Right atrium auricular region (tissue), 2 donors: ENCODE measurements at regions not wholly inside any gene's neighbourhood (a gene's known extent, or its start where the extent isn't known, plus 50 kb on each side); places are given as distances from the start of the nearest gene placed in this dataset.

Source experiments
- DNase-seq: peaks from one replicate; pipeline ENCODE4 v3.0.0-alpha.2; 2019; ENCODE audit warnings: low spot score
- H3K27ac ChIP-seq, 2 donors: fragments of 200-600 bp; sonication (generic); 1 replicate in 1 of 2; 2 replicates in 1 of 2; pipeline ENCODE4 v1.5.1; 2016 to 2019
- H3K27me3 ChIP-seq, 2 donors: fragments of 200-600 bp; sonication (generic); one replicate each; pipeline versions ENCODE4 v1.5.1 to v1.6.0; 2017 to 2019
- H3K36me3 ChIP-seq: fragments of 200-600 bp; sonication (generic); one replicate; pipeline ENCODE4 v1.5.1; 2016
- H3K4me1 ChIP-seq, 2 donors: fragments of 200-600 bp; sonication (generic); one replicate each; pipeline versions ENCODE4 v1.5.1 to v1.6.0; 2017 to 2019
- H3K4me3 ChIP-seq, 2 donors: fragments of 200-600 bp; sonication (generic); 1 replicate in 1 of 2; 2 replicates in 1 of 2; pipeline ENCODE4 v1.5.1; 2017 to 2019; ENCODE audit warnings: mild to moderate bottlenecking in 1 of 2, moderate library complexity in 1 of 2
- H3K9me3 ChIP-seq, 2 donors: fragments of 200-600 bp; sonication (generic); one replicate each; pipeline ENCODE4 v1.5.1; 2019
- CTCF ChIP-seq, 2 donors: fragments of 200-600 bp; sonication (generic); IDR thresholded peaks; one replicate each; pipeline ENCODE4 v1.5.1; 2019; ENCODE audit warnings: antibody characterized with exemption in 2 of 2

- no peaks in the 10 kb centered on the region for H3K27me3 ChIP-seq
- DNase-seq: no peak
- no peak for TF ChIP-seq CTCF (IDR thresholded peaks at IDR 0.05)
- H3K9me3 ChIP-seq: no peaks in the 10 kb centered on the region
- H3K36me3 ChIP-seq: no peaks in the 10 kb centered on the region
- H3K4me3 ChIP-seq: no peak overlapping the region
- peaks cover 0 to 91% of the 10 kb centered on the region in 2 donors for H3K4me1 ChIP-seq
- H3K27ac ChIP-seq: peak overlapping the region; percentile 38 to 92
Observed at GRCh38 chr3:42019144-42019952, 57.4 kb upstream of the ULK4 start.

GRCh38 chr3:42014921-42015533 lies 53.1 kb upstream of the ULK4 start:
- TF ChIP-seq CTCF (IDR thresholded peaks at IDR 0.05): no peak
- Histone ChIP-seq H3K36me3 (no peaks in the 10 kb centered on the region), H3K27me3 (no peaks in the 10 kb centered on the region), H3K4me3 (peak overlapping the region; percentile 88 to 94), H3K27ac (peak overlapping the region; percentile 90 to 96), H3K9me3 (no peaks in the 10 kb centered on the region), H3K4me1 (peaks cover 0 to 54% of the 10 kb centered on the region in 2 donors)
- no peak for DNase-seq

GRCh38 chr3:42014458-42014920 lies 52.6 kb upstream of the ULK4 start:
- Histone ChIP-seq H3K4me3 (peak overlapping the region; percentile 88 to 94), H3K9me3 (no peaks in the 10 kb centered on the region), H3K27me3 (no peaks in the 10 kb centered on the region), H3K4me1 (peaks cover 0 to 48% of the 10 kb centered on the region in 2 donors), H3K27ac (peak overlapping the region; percentile 90 to 96), H3K36me3 (no peaks in the 10 kb centered on the region)
- TF ChIP-seq CTCF (IDR thresholded peaks at IDR 0.05): no peak
- no peak for DNase-seq

- H3K4me3 ChIP-seq: peak overlapping the region; percentile 88 to 94
- DNase-seq: no peak
- H3K27me3 ChIP-seq: no peaks in the 10 kb centered on the region
- no peaks in the 10 kb centered on the region for H3K36me3 ChIP-seq
- H3K9me3 ChIP-seq: no peaks in the 10 kb centered on the region
- TF ChIP-seq CTCF (IDR thresholded peaks at IDR 0.05): peak in 1 of 2 donors; percentile 49
- H3K4me1 ChIP-seq: peaks cover 0 to 42% of the 10 kb centered on the region in 2 donors
- peak overlapping the region; percentile 90 to 96 for H3K27ac ChIP-seq
Observed at GRCh38 chr3:42013691-42014457, 52.0 kb upstream of the ULK4 start.

- no peak for DNase-seq
- Histone ChIP-seq H3K27me3 (no peaks in the 10 kb centered on the region), H3K27ac (peak overlapping the region; percentile 91 to 96), H3K9me3 (no peaks in the 10 kb centered on the region), H3K4me3 (peak overlapping the region; percentile 88 to 94), H3K4me1 (peaks cover 0 to 34% of the 10 kb centered on the region in 2 donors), H3K36me3 (no peaks in the 10 kb centered on the region)
- peak in 1 of 2 donors; percentile 17 for TF ChIP-seq CTCF (IDR thresholded peaks at IDR 0.05)
Observed at GRCh38 chr3:42012935-42013690, 51.2 kb upstream of the ULK4 start.
